LNCaP clone FGC (cell line): ENCODE measurements at regions not wholly inside any gene's neighbourhood (a gene's known extent, or its start where the extent isn't known, plus 50 kb on each side); places are given as distances from the start of the nearest gene placed in this dataset.

Experiments
- DNase-seq: peaks from one replicate; pipeline ENCODE4 v3.0.0-alpha.2; 2011; ENCODE audit warnings: low read depth
- H3K4me3 ChIP-seq: 2 replicates; pipeline ENCODE4 v1.5.1; 2011; ENCODE audit warnings: mild to moderate bottlenecking, low read depth, low read length, control low read depth
- CTCF ChIP-seq: IDR thresholded peaks from 2 replicates; pipeline ENCODE4 v1.5.1; 2012; ENCODE audit warnings: mild to moderate bottlenecking; ENCODE audit not compliant: control insufficient read depth, insufficient read depth; ENCODE audit errors: extremely low read depth

- no peak for TF ChIP-seq CTCF
- no peak for DNase-seq
- no peak overlapping the region for H3K4me3 ChIP-seq
These were observed 471.4 kb downstream of the MN1 start for GRCh38 chr22:27329966-27330645.

- 0 out of 2 replicates have a peak, but pooled peaks have one; percentile 6 for TF ChIP-seq CTCF
- no peak for DNase-seq
- no peak overlapping the region for H3K4me3 ChIP-seq
These were observed 469.9 kb downstream of the MN1 start for GRCh38 chr22:27331526-27332281.

GRCh38 chr22:27335102-27335660, 466.4 kb downstream of the MN1 start:
- no peak overlapping the region for H3K4me3 ChIP-seq
- DNase-seq = no peak
- no peak for TF ChIP-seq CTCF

- DNase-seq = no peak
- H3K4me3 ChIP-seq = no peak overlapping the region
- no peak for TF ChIP-seq CTCF
These were observed 465.1 kb downstream of the MN1 start for GRCh38 chr22:27336151-27337090.

- no peak for TF ChIP-seq CTCF
- DNase-seq = no peak
- no peak overlapping the region for H3K4me3 ChIP-seq
These were observed 463.9 kb downstream of the MN1 start for GRCh38 chr22:27337676-27338075.

- DNase-seq = no peak
- no peak overlapping the region for H3K4me3 ChIP-seq
- TF ChIP-seq CTCF = no peak
These were observed 461.5 kb downstream of the MN1 start for GRCh38 chr22:27340047-27340446.
